Neural progenitor cell (in vitro differentiated cells): ENCODE measurements at regions not wholly inside any gene's neighbourhood (a gene's known extent, or its start where the extent isn't known, plus 50 kb on each side); places are given as distances from the start of the nearest gene placed in this dataset.

Experiments used
- CTCF ChIP-seq: fragments of 200-600 bp; sonication (generic); IDR thresholded peaks from 2 replicates; pipeline ENCODE4 v1.5.1; 2017; ENCODE audit warnings: antibody characterized with exemption, mild to moderate bottlenecking
- EZH2 ChIP-seq: fragments of 200-600 bp; sonication (generic); IDR thresholded peaks from 2 replicates; pipeline ENCODE4 v1.6.1; 2017; ENCODE audit warnings: antibody characterized with exemption, mild to moderate bottlenecking, moderate library complexity

GRCh38 chr5:92769978-92770377 lies 811.0 kb downstream of the NR2F1-AS1 start:
- no peak for TF ChIP-seq EZH2
- no peak for TF ChIP-seq CTCF
